ENCODE measurements at regions not wholly inside any gene's neighbourhood (a gene's known extent, or its start where the extent isn't known, plus 50 kb on each side); places are given as distances from the start of the nearest gene placed in this dataset.

GRCh38 chr12:115451780-115452736, 768.1 kb upstream of the TBX3 start:
- Histone ChIP-seq H3K36me3 (ENCODE audit: control insufficient read depth in 1 of 2, insufficient read depth in 2 of 2, low read length in 2 of 2) (no peaks in the 10 kb centered on the region), H3K9me3 (ENCODE audit: control insufficient read depth in 1 of 2, insufficient read depth in 1 of 2, low read depth in 1 of 2, low read length in 2 of 2) (no peaks in the 10 kb centered on the region), H3K79me2 (ENCODE audit: insufficient read depth, low read length) (no peaks in the 10 kb centered on the region), H4K20me1 (ENCODE audit: insufficient read depth) (no peaks in the 10 kb centered on the region), H3K27ac (ENCODE audit: low read depth, low read length) (no peak overlapping the region), H3K9ac (ENCODE audit: low read length) (no peak overlapping the region), H3K27me3 (ENCODE audit: insufficient read depth, low read length) (peaks cover 5% of the 10 kb centered on the region; the same call in 1 of the 2 replicates), H2AFZ (ENCODE audit: low read depth, low read length, poor library complexity, severe bottlenecking) (peak overlapping the region; percentile 71), H3K4me1 (ENCODE audit: control insufficient read depth in 1 of 2, insufficient read depth in 2 of 2, low read length in 2 of 2) (peaks cover 13 to 16% of the 10 kb centered on the region in 2 experiments; a peak in 3 of 4 replicates), H3K9me2 (ENCODE audit: insufficient read depth) (no peaks in the 10 kb centered on the region), H3K4me3 (replicated peaks in 1 of 2; ENCODE audit: low read depth in 1 of 2, low read length in 2 of 2) (peak overlapping the region; percentile 26 to 39), H3K4me2 (ENCODE audit: low read length) (peak overlapping the region; percentile 75)
- TF ChIP-seq EGR1 (IDR thresholded peaks at IDR 0.05; ENCODE audit: low read depth) (no peak), TCF7L2 (IDR thresholded peaks at IDR 0.05; ENCODE audit: borderline replicate concordance, extremely low read depth, insufficient read depth, insufficient read length) (peak; percentile 80)
- intact Hi-C loops (cut with micrococcal nuclease) = no loop called here
- ChIA-PET RAD21 (ENCODE audit: low non-redundant PET in 1 of 2, low total read pairs in 2 of 2, uncharacterized antibody in 2 of 2, unreplicated experiment in 2 of 2) (no interaction called here), POLR2A (no interaction called here), CTCF (no interaction called here)
- ATAC-seq (peak; percentile 89), DNase-seq (ENCODE audit: low read depth, low spot score) (no peak)
- no TSS peak for BruUV-seq (replicated peaks)

- Histone ChIP-seq H3K4me1 (ENCODE audit: control insufficient read depth in 1 of 2, insufficient read depth in 2 of 2, low read length in 2 of 2) (peaks cover 13 to 16% of the 10 kb centered on the region in 2 experiments; a peak in 3 of 4 replicates), H3K9me2 (ENCODE audit: insufficient read depth) (no peaks in the 10 kb centered on the region), H3K9me3 (ENCODE audit: control insufficient read depth in 1 of 2, insufficient read depth in 1 of 2, low read depth in 1 of 2, low read length in 2 of 2) (no peaks in the 10 kb centered on the region), H3K79me2 (ENCODE audit: insufficient read depth, low read length) (no peaks in the 10 kb centered on the region), H4K20me1 (ENCODE audit: insufficient read depth) (no peaks in the 10 kb centered on the region), H3K4me3 (replicated peaks in 1 of 2; ENCODE audit: low read depth in 1 of 2, low read length in 2 of 2) (peak overlapping the region; percentile 26 to 39), H3K27me3 (ENCODE audit: insufficient read depth, low read length) (peaks cover 5% of the 10 kb centered on the region; the same call in 1 of the 2 replicates), H3K27ac (ENCODE audit: low read depth, low read length) (no peak overlapping the region), H2AFZ (ENCODE audit: low read depth, low read length, poor library complexity, severe bottlenecking) (peak overlapping the region; percentile 71), H3K9ac (ENCODE audit: low read length) (no peak overlapping the region), H3K4me2 (ENCODE audit: low read length) (peak overlapping the region; percentile 75), H3K36me3 (ENCODE audit: control insufficient read depth in 1 of 2, insufficient read depth in 2 of 2, low read length in 2 of 2) (no peaks in the 10 kb centered on the region)
- intact Hi-C loops (cut with micrococcal nuclease) = no loop called here
- ChIA-PET RAD21 (ENCODE audit: low non-redundant PET in 1 of 2, low total read pairs in 2 of 2, uncharacterized antibody in 2 of 2, unreplicated experiment in 2 of 2) (no interaction called here), POLR2A (no interaction called here), CTCF (no interaction called here)
- ATAC-seq = no peak
- DNase-seq (ENCODE audit: low read depth, low spot score) = no peak
- TF ChIP-seq EZH2phosphoT487 (IDR thresholded peaks at IDR 0.05; ENCODE audit: borderline replicate concordance) (peak; percentile 63; the same call in 1 of the 2 replicates), ZFX (IDR thresholded peaks at IDR 0.05) (no peak)
- no TSS peak for BruUV-seq (replicated peaks)
Observed at GRCh38 chr12:115451151-115451779, 767.3 kb upstream of the TBX3 start.

Measured in HCT116 (cell line).